GM19463 (cell line): ENCODE measurements at regions not wholly inside any gene's neighbourhood (a gene's known extent, or its start where the extent isn't known, plus 50 kb on each side); places are given as distances from the start of the nearest gene placed in this dataset.
A peak's percentile ranks its signal among the peaks of the same experiment; 100 is the strongest.
"Not testable (repeated sequence)": the region's sequence is repeated elsewhere in the genome, so short reads cannot be mapped to it uniquely, and the experiment has no call there.

Source experiments
- ATAC-seq: cut with Tn5 transposase; IDR thresholded peaks from one replicate; pipeline ENCODE4 v1.9.1; 2021; ENCODE audit warnings: mild to moderate bottlenecking, moderate library complexity; ENCODE audit not compliant: unreplicated experiment

- no peak for ATAC-seq
Observed at GRCh38 chr10:2592360-2593160, 474.8 kb upstream of the PFKP start.

- no peak for ATAC-seq
Observed at GRCh38 chr10:2589196-2589595, 478.2 kb upstream of the PFKP start.

GRCh38 chr10:2584385-2584784, 483.0 kb upstream of the PFKP start:
- ATAC-seq, result no peak

- ATAC-seq, result no peak
Observed at GRCh38 chr10:2576892-2577291, 490.5 kb upstream of the PFKP start.

GRCh38 chr10:2575460-2575859, 491.9 kb upstream of the PFKP start:
- no peak for ATAC-seq

GRCh38 chr10:2572611-2573010, 494.7 kb upstream of the PFKP start:
- no peak for ATAC-seq

- peak; percentile 93 for ATAC-seq
Observed at GRCh38 chr10:2556883-2557282, 510.5 kb upstream of the PFKP start.

GRCh38 chr10:2548071-2548470, 519.3 kb upstream of the PFKP start:
- no peak for ATAC-seq

GRCh38 chr10:2547606-2548005, 519.7 kb upstream of the PFKP start:
- no peak for ATAC-seq

- not testable (repeated sequence) for ATAC-seq
Observed at GRCh38 chr10:2546894-2547293, 520.5 kb upstream of the PFKP start.

- ATAC-seq, result no peak
Observed at GRCh38 chr10:2543974-2544373, 523.4 kb upstream of the PFKP start.

- peak; percentile 59 for ATAC-seq
Observed at GRCh38 chr10:2543142-2543886, 524.0 kb upstream of the PFKP start.

- no peak for ATAC-seq
Observed at GRCh38 chr10:2541176-2541575, 526.2 kb upstream of the PFKP start.

GRCh38 chr10:2529945-2530344, 537.4 kb upstream of the PFKP start:
- ATAC-seq, result no peak

GRCh38 chr10:2525781-2526180, 541.6 kb upstream of the PFKP start:
- ATAC-seq, result no peak

- no peak for ATAC-seq
Observed at GRCh38 chr10:2519139-2519538, 548.2 kb upstream of the PFKP start.

- no peak for ATAC-seq
Observed at GRCh38 chr10:2509081-2509531, 558.2 kb upstream of the PFKP start.

- ATAC-seq, result not testable (repeated sequence)
Observed at GRCh38 chr10:2501366-2501940, 565.9 kb upstream of the PFKP start.

GRCh38 chr10:2494399-2494798, 572.9 kb upstream of the PFKP start:
- no peak for ATAC-seq

GRCh38 chr10:2488446-2489005, 578.8 kb upstream of the PFKP start:
- ATAC-seq, result no peak

- no peak for ATAC-seq
Observed at GRCh38 chr10:2487921-2488320, 579.4 kb upstream of the PFKP start.

- no peak for ATAC-seq
Observed at GRCh38 chr10:2478656-2479055, 588.7 kb upstream of the PFKP start.
